IMR-90 (cell line): ENCODE measurements at regions not wholly inside any gene's neighbourhood (a gene's known extent, or its start where the extent isn't known, plus 50 kb on each side); places are given as distances from the start of the nearest gene placed in this dataset.

Source experiments
- POLR2A ChIP-seq: IDR thresholded peaks from 2 replicates; pipeline ENCODE4 v1.6.1; 2012; ENCODE audit warnings: mild to moderate bottlenecking, low read depth, low read length
- TF ChIP-seq, protein P1 (sequence below): conservative IDR thresholded peaks from 2 replicates; pipeline ENCODE4 v1.5.1; 2012; ENCODE audit warnings: mild to moderate bottlenecking, low read depth, low read length, improper control_type of control experiment
- TF ChIP-seq, protein P2 (sequence below): fragments of 150-350 bp; IDR thresholded peaks from 2 replicates; pipeline ENCODE4 v1.6.1; 2017; ENCODE audit warnings: mild to moderate bottlenecking, antibody characterized with exemption, low read length, low read depth

DNA sequence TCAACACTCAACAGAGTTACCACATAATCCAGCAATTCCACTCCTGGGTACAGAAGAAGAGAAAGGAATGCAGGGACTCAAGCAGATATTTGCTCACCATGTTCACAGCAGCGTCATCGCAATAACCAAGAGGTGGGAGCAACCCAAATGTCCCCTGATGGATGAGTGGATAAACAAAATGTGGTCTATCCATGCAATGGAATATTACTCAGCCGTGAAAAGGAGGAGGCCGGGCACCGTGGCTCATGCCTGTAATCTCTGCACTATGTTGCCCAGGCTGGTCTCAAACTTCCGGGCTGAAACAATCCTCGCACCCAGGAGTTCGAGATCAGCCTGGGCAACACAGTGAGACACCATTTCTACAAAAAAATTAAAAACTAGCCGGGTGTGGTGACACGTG is 131.7 kb downstream of the CTTN start:
- TF ChIP-seq, protein P1, sequence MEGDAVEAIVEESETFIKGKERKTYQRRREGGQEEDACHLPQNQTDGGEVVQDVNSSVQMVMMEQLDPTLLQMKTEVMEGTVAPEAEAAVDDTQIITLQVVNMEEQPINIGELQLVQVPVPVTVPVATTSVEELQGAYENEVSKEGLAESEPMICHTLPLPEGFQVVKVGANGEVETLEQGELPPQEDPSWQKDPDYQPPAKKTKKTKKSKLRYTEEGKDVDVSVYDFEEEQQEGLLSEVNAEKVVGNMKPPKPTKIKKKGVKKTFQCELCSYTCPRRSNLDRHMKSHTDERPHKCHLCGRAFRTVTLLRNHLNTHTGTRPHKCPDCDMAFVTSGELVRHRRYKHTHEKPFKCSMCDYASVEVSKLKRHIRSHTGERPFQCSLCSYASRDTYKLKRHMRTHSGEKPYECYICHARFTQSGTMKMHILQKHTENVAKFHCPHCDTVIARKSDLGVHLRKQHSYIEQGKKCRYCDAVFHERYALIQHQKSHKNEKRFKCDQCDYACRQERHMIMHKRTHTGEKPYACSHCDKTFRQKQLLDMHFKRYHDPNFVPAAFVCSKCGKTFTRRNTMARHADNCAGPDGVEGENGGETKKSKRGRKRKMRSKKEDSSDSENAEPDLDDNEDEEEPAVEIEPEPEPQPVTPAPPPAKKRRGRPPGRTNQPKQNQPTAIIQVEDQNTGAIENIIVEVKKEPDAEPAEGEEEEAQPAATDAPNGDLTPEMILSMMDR, result no peak
- TF ChIP-seq, protein P2, sequence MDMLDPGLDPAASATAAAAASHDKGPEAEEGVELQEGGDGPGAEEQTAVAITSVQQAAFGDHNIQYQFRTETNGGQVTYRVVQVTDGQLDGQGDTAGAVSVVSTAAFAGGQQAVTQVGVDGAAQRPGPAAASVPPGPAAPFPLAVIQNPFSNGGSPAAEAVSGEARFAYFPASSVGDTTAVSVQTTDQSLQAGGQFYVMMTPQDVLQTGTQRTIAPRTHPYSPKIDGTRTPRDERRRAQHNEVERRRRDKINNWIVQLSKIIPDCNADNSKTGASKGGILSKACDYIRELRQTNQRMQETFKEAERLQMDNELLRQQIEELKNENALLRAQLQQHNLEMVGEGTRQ, result no peak
- TF ChIP-seq POLR2A, result no peak
